Glomerular visceral epithelial cell (primary cell): ENCODE measurements at regions not wholly inside any gene's neighbourhood (a gene's known extent, or its start where the extent isn't known, plus 50 kb on each side); places are given as distances from the start of the nearest gene placed in this dataset.

Experiments
- DNase-seq: peaks from one replicate; pipeline ENCODE4 v3.0.0-alpha.2; 2016; ENCODE audit errors: extremely low spot score

- no peak for DNase-seq
Measured at GRCh38 chr19:27753622-27754021, 1459.3 kb downstream of the UQCRFS1 start.

GRCh38 chr19:27752530-27753184 is 1460.3 kb downstream of the UQCRFS1 start:
- no peak for DNase-seq

- no peak for DNase-seq
Measured at GRCh38 chr19:27751044-27751391, 1461.9 kb downstream of the UQCRFS1 start.

- no peak for DNase-seq
Measured at GRCh38 chr19:27750391-27751043, 1462.4 kb downstream of the UQCRFS1 start.

GRCh38 chr19:27748551-27749152 is 1464.3 kb downstream of the UQCRFS1 start:
- DNase-seq, result no peak

- DNase-seq, result no peak
Measured at GRCh38 chr19:27746691-27747380, 1466.1 kb downstream of the UQCRFS1 start.

GRCh38 chr19:27745978-27746542 is 1466.9 kb downstream of the UQCRFS1 start:
- DNase-seq, result no peak

GRCh38 chr19:27744926-27745768 is 1467.8 kb downstream of the UQCRFS1 start:
- DNase-seq, result no peak

- no peak for DNase-seq
Measured at GRCh38 chr19:27742041-27742440, 1470.9 kb downstream of the UQCRFS1 start.

- no peak for DNase-seq
Measured at GRCh38 chr19:27741236-27741635, 1471.7 kb downstream of the UQCRFS1 start.

- no peak for DNase-seq
Measured at GRCh38 chr19:27740396-27740795, 1472.6 kb downstream of the UQCRFS1 start.

GRCh38 chr19:27738569-27739193 is 1474.3 kb downstream of the UQCRFS1 start:
- peak; percentile 24 for DNase-seq

GRCh38 chr19:27736225-27736624 is 1476.7 kb downstream of the UQCRFS1 start:
- no peak for DNase-seq

GRCh38 chr19:27735314-27735713 is 1477.6 kb downstream of the UQCRFS1 start:
- no peak for DNase-seq

- no peak for DNase-seq
Measured at GRCh38 chr19:27734496-27735220, 1478.3 kb downstream of the UQCRFS1 start.

- DNase-seq, result no peak
Measured at GRCh38 chr19:27733551-27734266, 1479.2 kb downstream of the UQCRFS1 start.

GRCh38 chr19:27729332-27729731 is 1483.6 kb downstream of the UQCRFS1 start:
- DNase-seq, result no peak

- DNase-seq, result no peak
Measured at GRCh38 chr19:27722625-27723024, 1490.3 kb downstream of the UQCRFS1 start.

GRCh38 chr19:27720155-27720554 is 1492.8 kb downstream of the UQCRFS1 start:
- no peak for DNase-seq

- no peak for DNase-seq
Measured at GRCh38 chr19:27719034-27719433, 1493.9 kb downstream of the UQCRFS1 start.
